ENCODE measurements at regions not wholly inside any gene's neighbourhood (a gene's known extent, or its start where the extent isn't known, plus 50 kb on each side); places are given as distances from the start of the nearest gene placed in this dataset.
"Not testable (repeated sequence)": the region's sequence is repeated elsewhere in the genome, so short reads cannot be mapped to it uniquely, and the experiment has no call there.

- ATAC-seq (no peak), DNase-seq (no peak)
- intact Hi-C loops (cut with DNase I, micrococcal nuclease) = no loop called here
Measured at GRCh38 chrX:43165343-43165920, 387.5 kb upstream of the PPP1R2C start.

- DNase-seq = no peak
- intact Hi-C loops (cut with DNase I, micrococcal nuclease) = no loop called here
- ATAC-seq = peak; percentile 99
Measured at GRCh38 chrX:43166874-43167273, 388.9 kb upstream of the PPP1R2C start.

- ATAC-seq (no peak), DNase-seq (no peak)
- intact Hi-C loops (cut with DNase I, micrococcal nuclease) = no loop called here
Measured at GRCh38 chrX:43175434-43175833, 397.5 kb upstream of the PPP1R2C start.

- intact Hi-C loops (cut with DNase I, micrococcal nuclease) = no loop called here
- ATAC-seq (no peak), DNase-seq (no peak)
Measured at GRCh38 chrX:43176686-43177085, 398.7 kb upstream of the PPP1R2C start.

- intact Hi-C loops (cut with DNase I, micrococcal nuclease) = no loop called here
- DNase-seq (no peak), ATAC-seq (no peak)
Measured at GRCh38 chrX:43188296-43188695, 410.3 kb upstream of the PPP1R2C start.

GRCh38 chrX:43211570-43211969 is 433.6 kb upstream of the PPP1R2C start:
- intact Hi-C loops (cut with DNase I, micrococcal nuclease) = no loop called here
- DNase-seq (no peak), ATAC-seq (no peak)

DNA sequence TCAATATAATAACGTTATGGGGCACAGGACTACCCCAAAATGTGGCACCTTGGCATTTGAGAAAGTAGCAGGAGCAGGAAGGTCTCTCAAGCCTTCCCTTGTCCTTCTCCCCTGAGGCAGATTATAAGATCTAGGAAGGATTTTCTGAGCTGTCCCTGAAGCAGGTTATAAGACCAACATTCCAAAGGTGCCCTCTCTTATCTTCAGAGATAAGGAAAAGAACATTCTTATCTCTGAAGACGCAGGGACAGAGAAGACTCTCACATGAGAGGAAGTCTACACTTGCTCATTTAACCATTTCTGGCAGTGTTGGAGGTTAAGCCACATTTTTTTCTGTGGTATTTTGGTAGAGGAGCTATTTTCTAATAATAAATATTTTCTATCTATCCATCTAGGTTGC is 437.9 kb upstream of the MAOA start:
- intact Hi-C loops (cut with DNase I, micrococcal nuclease) = no loop called here
- ATAC-seq (peak; percentile 74), DNase-seq (no peak)

GRCh38 chrX:43224496-43224895 is 431.6 kb upstream of the MAOA start:
- intact Hi-C loops (cut with DNase I, micrococcal nuclease) = no loop called here
- ATAC-seq (no peak), DNase-seq (no peak)

DNA sequence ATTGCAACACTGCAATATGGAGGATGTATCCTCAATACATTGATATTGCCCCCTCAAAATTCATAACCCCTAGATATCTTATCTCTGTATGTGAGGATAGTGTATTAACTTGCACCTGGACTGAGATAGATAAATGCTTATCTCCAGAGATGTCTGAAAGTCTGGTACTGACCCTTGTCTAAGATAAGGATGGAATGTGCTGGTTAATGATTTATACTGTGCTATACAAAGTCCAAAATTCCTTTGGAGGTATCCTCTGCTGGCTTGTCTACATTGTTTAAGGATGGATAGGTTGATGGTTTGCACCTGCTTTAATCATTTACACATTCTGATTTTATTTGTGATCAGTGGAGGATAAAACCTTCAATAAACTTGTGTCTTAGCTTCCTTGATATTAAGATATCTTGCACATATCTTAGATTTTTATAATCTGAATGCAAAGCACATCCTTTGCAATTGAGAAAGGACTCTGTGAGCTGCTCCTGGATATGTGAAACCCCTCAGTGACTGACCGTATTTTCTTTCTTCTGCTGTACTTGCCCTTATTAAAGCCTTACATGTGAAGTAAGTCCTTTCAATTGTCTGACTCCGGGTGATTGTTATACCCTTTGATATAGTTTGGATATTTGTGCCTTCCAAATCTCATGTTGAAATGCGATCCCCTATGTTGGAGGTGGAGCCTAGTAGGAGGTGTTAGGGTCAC is 430.3 kb upstream of the MAOA start:
- intact Hi-C loops (cut with DNase I, micrococcal nuclease) = no loop called here
- ATAC-seq = peak; percentile 100
- no peak for DNase-seq

- DNase-seq (no peak), ATAC-seq (no peak)
- intact Hi-C loops (cut with DNase I, micrococcal nuclease) = no loop called here
Measured at GRCh38 chrX:43238461-43238945, 417.6 kb upstream of the MAOA start.

DNA sequence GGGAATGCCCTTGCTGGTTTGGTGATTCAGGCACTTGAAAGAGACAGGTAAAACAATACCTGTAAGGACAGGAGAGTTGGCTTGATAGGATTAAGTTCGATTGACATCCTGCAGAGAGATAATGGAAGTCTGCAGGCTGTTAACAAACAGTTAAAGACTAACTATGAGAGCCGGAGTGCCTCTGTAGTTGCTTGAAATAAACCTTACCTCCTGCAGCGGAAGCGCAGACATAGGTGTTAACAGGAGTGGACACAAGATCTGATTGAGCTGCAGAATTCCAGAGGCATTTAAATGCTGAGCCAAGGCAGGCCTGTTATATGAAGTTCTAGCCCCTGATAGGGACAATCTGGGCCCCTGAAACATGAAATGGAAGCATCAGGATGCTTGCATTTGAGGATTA is 416.7 kb upstream of the MAOA start:
- DNase-seq = no peak
- no peak for ATAC-seq
- intact Hi-C loops (cut with DNase I, micrococcal nuclease) = no loop called here

DNA sequence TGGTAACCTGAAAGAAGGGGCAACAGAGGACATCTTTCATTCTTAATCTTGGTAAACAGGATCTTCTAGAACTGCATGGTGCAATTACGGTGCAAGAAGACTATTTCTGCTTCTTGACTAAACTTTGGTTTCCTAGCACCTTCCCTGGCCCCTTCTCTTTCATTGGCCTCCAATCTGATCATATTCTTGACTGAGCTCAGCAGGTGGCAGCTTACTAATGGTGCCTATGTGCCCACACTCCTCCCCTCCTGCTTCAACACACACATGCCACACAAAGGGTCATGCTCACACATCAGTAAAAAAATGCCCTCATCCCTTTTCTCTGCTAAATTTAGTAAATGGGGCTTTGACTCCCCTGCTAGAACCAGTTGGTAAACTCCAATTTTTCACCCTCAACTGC is 400.5 kb upstream of the MAOA start:
- DNase-seq (no peak), ATAC-seq (no peak)
- intact Hi-C loops (cut with DNase I, micrococcal nuclease) = no loop called here

DNA sequence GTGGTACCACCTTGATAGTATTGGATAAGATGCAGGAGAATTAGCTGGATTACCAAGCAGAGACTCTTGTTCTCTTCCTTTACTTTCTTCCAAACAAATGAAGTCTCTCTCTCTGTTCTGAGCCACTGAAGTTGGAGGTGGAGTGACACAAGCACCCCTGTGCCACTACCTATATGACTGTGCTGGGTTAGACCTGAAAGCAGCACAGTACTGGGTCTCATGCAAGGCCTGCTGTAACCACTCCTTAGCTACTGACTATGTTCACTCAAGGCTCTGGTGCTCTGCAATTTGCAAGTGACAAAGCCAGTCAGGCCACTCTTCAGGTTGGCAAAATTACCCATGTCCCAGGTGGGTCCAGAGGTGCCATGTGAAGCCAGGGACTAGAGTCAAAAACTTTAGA is 389.6 kb upstream of the MAOA start:
- no peak for ATAC-seq
- intact Hi-C loops (cut with DNase I, micrococcal nuclease) = no loop called here
- no peak for DNase-seq

GRCh38 chrX:43267652-43268051 is 388.4 kb upstream of the MAOA start:
- DNase-seq = no peak
- intact Hi-C loops (cut with DNase I, micrococcal nuclease) = no loop called here
- ATAC-seq = no peak

DNA sequence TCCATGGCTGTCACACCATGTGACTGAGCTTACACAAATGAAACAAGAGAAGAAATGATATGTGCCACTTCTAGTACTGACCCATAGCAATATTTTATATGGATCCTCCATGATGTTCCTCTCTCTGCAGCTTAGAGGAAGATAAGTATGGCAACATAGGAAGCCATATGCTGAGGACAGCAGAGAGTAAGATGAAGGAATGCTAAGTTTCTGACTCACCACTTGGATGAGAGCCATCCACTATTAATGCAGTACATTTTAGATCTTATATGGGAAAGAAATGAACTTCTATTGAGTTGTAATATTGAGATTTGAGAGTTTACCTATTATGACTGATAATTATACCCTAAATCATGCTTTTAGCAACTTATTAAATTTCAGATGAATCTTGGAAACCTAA is 386.9 kb upstream of the MAOA start:
- intact Hi-C loops (cut with DNase I, micrococcal nuclease) = no loop called here
- no peak for ATAC-seq
- DNase-seq = no peak

GRCh38 chrX:43277879-43278278 is 378.2 kb upstream of the MAOA start:
- intact Hi-C loops (cut with DNase I, micrococcal nuclease) = no loop called here
- DNase-seq (no peak), ATAC-seq (no peak)

- DNase-seq = no peak
- ATAC-seq = no peak
- intact Hi-C loops (cut with DNase I, micrococcal nuclease) = no loop called here
Measured at GRCh38 chrX:43278440-43278839, 377.7 kb upstream of the MAOA start.

DNA sequence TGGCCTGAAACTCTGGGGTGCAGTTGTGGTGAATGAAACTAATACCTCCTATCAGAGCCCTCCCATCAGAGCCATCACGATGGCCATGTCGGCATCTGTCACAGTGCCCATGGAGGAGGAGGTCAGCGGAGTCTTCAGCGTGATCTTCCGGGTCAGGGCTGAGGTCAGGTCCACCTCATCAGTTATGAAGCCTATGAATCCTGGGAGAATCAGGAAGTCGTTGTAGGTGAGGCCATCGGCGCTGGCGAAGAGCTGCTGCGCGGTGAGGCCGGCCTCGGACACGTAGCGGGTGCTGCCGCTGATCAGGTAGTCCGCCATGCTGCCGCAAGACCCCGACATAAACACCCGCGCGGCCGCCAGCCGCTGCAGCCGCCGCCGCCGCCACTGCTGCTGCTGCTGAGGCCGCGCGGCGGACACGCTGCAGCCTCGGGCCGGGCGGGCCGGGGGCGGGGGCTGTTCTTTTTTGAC is 376.7 kb upstream of the MAOA start:
- intact Hi-C loops (cut with DNase I, micrococcal nuclease) = no loop called here
- DNase-seq = no peak
- ATAC-seq = no peak

- no peak for ATAC-seq
- no peak for DNase-seq
- intact Hi-C loops (cut with DNase I, micrococcal nuclease) = no loop called here
Measured at GRCh38 chrX:43283187-43283586, 372.9 kb upstream of the MAOA start.

- DNase-seq = peak in 1 of 2 donors; percentile 6
- intact Hi-C loops (cut with DNase I, micrococcal nuclease) = not testable (repeated sequence)
- ATAC-seq = peak; percentile 46
Measured at GRCh38 chrX:43311625-43312024, 344.5 kb upstream of the MAOA start.

- intact Hi-C loops (cut with DNase I, micrococcal nuclease) = no loop called here
- DNase-seq (no peak), ATAC-seq (peak; percentile 97)
Measured at GRCh38 chrX:43313035-43313434, 343.1 kb upstream of the MAOA start.
